Mesendoderm (in vitro differentiated cells): ENCODE measurements at regions not wholly inside any gene's neighbourhood (a gene's known extent, or its start where the extent isn't known, plus 50 kb on each side); places are given as distances from the start of the nearest gene placed in this dataset.
A peak's percentile ranks its signal among the peaks of the same experiment; 100 is the strongest.

ENCODE experiments used
- DNase-seq: peaks from one replicate; pipeline ENCODE4 v3.0.0; 2013
- H2AK5ac ChIP-seq: 2 replicates; pipeline ENCODE4 v1.6.1; 2013; ENCODE audit warnings: low read length, inconsistent platforms
- H2BK120ac ChIP-seq: 2 replicates; pipeline ENCODE4 v1.6.1; 2013; ENCODE audit warnings: low read depth, mild to moderate bottlenecking, low read length, moderate library complexity, mixed read lengths
- H2BK15ac ChIP-seq: replicated peaks from 2 replicates; pipeline ENCODE4 v1.6.1; 2013; ENCODE audit warnings: low read depth, mild to moderate bottlenecking, moderate library complexity
- H2BK5ac ChIP-seq: 2 replicates; pipeline ENCODE4 v1.6.1; 2013; ENCODE audit warnings: low read length, inconsistent platforms
- H3K18ac ChIP-seq: 2 replicates; pipeline ENCODE4 v1.6.1; 2013; ENCODE audit warnings: mild to moderate bottlenecking, low read length, mixed read lengths
- H3K23ac ChIP-seq: one replicate; pipeline ENCODE4 v1.6.1; 2013; ENCODE audit warnings: low read length
- H3K27ac ChIP-seq: 2 replicates; pipeline ENCODE4 v1.5.1; 2013; ENCODE audit warnings: low read depth, mild to moderate bottlenecking, inconsistent platforms, low read length, moderate library complexity
- H3K27me3 ChIP-seq: 2 replicates; pipeline ENCODE4 v1.6.1; 2013; ENCODE audit warnings: low read length, control low read depth, mild to moderate bottlenecking, inconsistent platforms; ENCODE audit not compliant: insufficient read depth, poor library complexity
- H3K36me3 ChIP-seq: 2 replicates; pipeline ENCODE4 v1.6.1; 2013; ENCODE audit warnings: low read length, inconsistent platforms; ENCODE audit not compliant: control insufficient read depth, insufficient read depth
- H3K4ac ChIP-seq: one replicate; pipeline ENCODE4 v1.6.1; 2013; ENCODE audit warnings: low read depth, mild to moderate bottlenecking, low read length, moderate library complexity
- H3K4me1 ChIP-seq: 2 replicates; pipeline ENCODE4 v1.6.1; 2013; ENCODE audit warnings: low read depth, low read length, inconsistent platforms; ENCODE audit not compliant: control insufficient read depth
- H3K4me2 ChIP-seq: 2 replicates; pipeline ENCODE4 v1.6.1; 2013; ENCODE audit warnings: low read length
- H3K4me3 ChIP-seq: 2 replicates; pipeline ENCODE4 v1.5.1; 2013; ENCODE audit warnings: mild to moderate bottlenecking, low read length
- H3K56ac ChIP-seq: one replicate; pipeline ENCODE4 v1.6.1; 2013; ENCODE audit warnings: low read length
- H3K79me1 ChIP-seq: 2 replicates; pipeline ENCODE4 v1.6.1; 2013; ENCODE audit warnings: low read length, inconsistent platforms
- H3K79me2 ChIP-seq: 2 replicates; pipeline ENCODE4 v1.6.1; 2013; ENCODE audit warnings: mild to moderate bottlenecking, low read length; ENCODE audit not compliant: control insufficient read depth, insufficient read depth
- H3K9ac ChIP-seq: 2 replicates; pipeline ENCODE4 v1.6.1; 2013; ENCODE audit warnings: low read length, inconsistent platforms
- H4K5ac ChIP-seq: one replicate; pipeline ENCODE4 v1.6.1; 2013; ENCODE audit warnings: low read length
- H4K8ac ChIP-seq: one replicate; pipeline ENCODE4 v1.6.1; 2013; ENCODE audit warnings: low read depth, mild to moderate bottlenecking, control low read depth, low read length, moderate library complexity
- WGBS: extraction: QIAGEN DNeasy Blood & Tissue Kit; methylation state at CpG from one replicate; pipeline ENCODE4 v1.1.7; 2013; ENCODE audit warnings: low lambda C conversion rate, missing lambda C conversion rate; ENCODE audit not compliant: insufficient coverage; ENCODE audit errors: extremely low coverage; 5-methylcytosine and 5-hydroxymethylcytosine counted together

GRCh38 chr6:170165085-170165470, 125.8 kb downstream of the DLL1 start:
- H3K79me2 ChIP-seq, result no peaks in the 10 kb centered on the region
- no peak overlapping the region for H3K4ac ChIP-seq
- H3K56ac ChIP-seq, result no peak overlapping the region
- no peak overlapping the region for H2AK5ac ChIP-seq
- no peak overlapping the region for H2BK15ac ChIP-seq
- no peaks in the 10 kb centered on the region for H3K4me1 ChIP-seq
- no peak overlapping the region for H3K27ac ChIP-seq
- H3K4me3 ChIP-seq, result no peak overlapping the region
- H2BK5ac ChIP-seq, result no peak overlapping the region
- H3K9ac ChIP-seq, result no peak overlapping the region
- H3K4me2 ChIP-seq, result no peak overlapping the region
- H2BK120ac ChIP-seq, result no peak overlapping the region
- DNase-seq, result peak; percentile 45
- no peak overlapping the region for H3K23ac ChIP-seq
- no peak overlapping the region for H4K5ac ChIP-seq
- H3K18ac ChIP-seq, result no peak overlapping the region
- H3K79me1 ChIP-seq, result no peaks in the 10 kb centered on the region
- H3K27me3 ChIP-seq, result no peaks in the 10 kb centered on the region
- WGBS, result no CpG with 5 or more reads among the region's 11 CpGs
- H4K8ac ChIP-seq, result no peak overlapping the region
- H3K36me3 ChIP-seq, result no peaks in the 10 kb centered on the region

- H3K56ac ChIP-seq, result no peak overlapping the region
- H3K27me3 ChIP-seq, result no peaks in the 10 kb centered on the region
- no peak overlapping the region for H3K4me2 ChIP-seq
- H3K79me2 ChIP-seq, result no peaks in the 10 kb centered on the region
- H3K9ac ChIP-seq, result no peak overlapping the region
- no peaks in the 10 kb centered on the region for H3K36me3 ChIP-seq
- H3K27ac ChIP-seq, result no peak overlapping the region
- no peak overlapping the region for H3K18ac ChIP-seq
- H3K4ac ChIP-seq, result no peak overlapping the region
- H2BK120ac ChIP-seq, result no peak overlapping the region
- no peak overlapping the region for H2BK5ac ChIP-seq
- no CpG with 5 or more reads among the region's 21 CpGs for WGBS
- H2AK5ac ChIP-seq, result no peak overlapping the region
- no peak overlapping the region for H4K5ac ChIP-seq
- no peaks in the 10 kb centered on the region for H3K4me1 ChIP-seq
- H4K8ac ChIP-seq, result no peak overlapping the region
- no peak overlapping the region for H3K4me3 ChIP-seq
- H3K23ac ChIP-seq, result no peak overlapping the region
- H2BK15ac ChIP-seq, result no peak overlapping the region
- H3K79me1 ChIP-seq, result no peaks in the 10 kb centered on the region
- DNase-seq, result no peak
Measured at GRCh38 chr6:170164271-170164900, 126.5 kb downstream of the DLL1 start.

GRCh38 chr6:170163405-170164170, 127.3 kb downstream of the DLL1 start:
- Histone ChIP-seq H3K9ac (no peak overlapping the region), H3K27ac (no peak overlapping the region), H4K5ac (no peak overlapping the region), H3K4me3 (no peak overlapping the region), H3K4me1 (no peaks in the 10 kb centered on the region), H2BK5ac (no peak overlapping the region), H3K79me2 (no peaks in the 10 kb centered on the region), H3K4ac (no peak overlapping the region), H4K8ac (no peak overlapping the region), H2BK15ac (no peak overlapping the region), H3K79me1 (no peaks in the 10 kb centered on the region), H3K18ac (no peak overlapping the region), H2AK5ac (no peak overlapping the region), H3K23ac (no peak overlapping the region), H3K56ac (no peak overlapping the region), H2BK120ac (no peak overlapping the region), H3K27me3 (no peaks in the 10 kb centered on the region), H3K36me3 (no peaks in the 10 kb centered on the region), H3K4me2 (no peak overlapping the region)
- no peak for DNase-seq
- WGBS, result no CpG with 5 or more reads among the region's 27 CpGs

GRCh38 chr6:170162775-170163404, 128.0 kb downstream of the DLL1 start:
- H3K36me3 ChIP-seq, result no peaks in the 10 kb centered on the region
- no peak for DNase-seq
- H3K4me2 ChIP-seq, result no peak overlapping the region
- H3K79me2 ChIP-seq, result no peaks in the 10 kb centered on the region
- H3K18ac ChIP-seq, result no peak overlapping the region
- no peak overlapping the region for H3K4ac ChIP-seq
- H3K56ac ChIP-seq, result no peak overlapping the region
- no peaks in the 10 kb centered on the region for H3K79me1 ChIP-seq
- H3K27ac ChIP-seq, result no peak overlapping the region
- H3K23ac ChIP-seq, result no peak overlapping the region
- no peak overlapping the region for H2BK15ac ChIP-seq
- H4K8ac ChIP-seq, result no peak overlapping the region
- no peak overlapping the region for H2AK5ac ChIP-seq
- H3K27me3 ChIP-seq, result no peaks in the 10 kb centered on the region
- no peak overlapping the region for H4K5ac ChIP-seq
- no peak overlapping the region for H2BK5ac ChIP-seq
- no CpG with 5 or more reads among the region's 19 CpGs for WGBS
- no peak overlapping the region for H2BK120ac ChIP-seq
- no peaks in the 10 kb centered on the region for H3K4me1 ChIP-seq
- H3K9ac ChIP-seq, result no peak overlapping the region
- H3K4me3 ChIP-seq, result no peak overlapping the region

- Histone ChIP-seq H2BK15ac (no peak overlapping the region), H3K56ac (no peak overlapping the region), H3K27ac (no peak overlapping the region), H4K5ac (no peak overlapping the region), H2BK5ac (no peak overlapping the region), H4K8ac (no peak overlapping the region), H2BK120ac (no peak overlapping the region), H3K4me3 (no peak overlapping the region), H3K18ac (no peak overlapping the region), H3K23ac (no peak overlapping the region), H3K4me2 (no peak overlapping the region), H3K4me1 (no peaks in the 10 kb centered on the region), H3K4ac (no peak overlapping the region), H3K9ac (no peak overlapping the region), H3K79me1 (no peaks in the 10 kb centered on the region), H2AK5ac (no peak overlapping the region), H3K79me2 (no peaks in the 10 kb centered on the region), H3K27me3 (no peaks in the 10 kb centered on the region), H3K36me3 (no peaks in the 10 kb centered on the region)
- no peak for DNase-seq
- WGBS, result no CpG with 5 or more reads among the region's 27 CpGs
Measured at GRCh38 chr6:170162011-170162774, 128.7 kb downstream of the DLL1 start.
